PC-3 (cell line): ENCODE measurements at regions not wholly inside any gene's neighbourhood (a gene's known extent, or its start where the extent isn't known, plus 50 kb on each side); places are given as distances from the start of the nearest gene placed in this dataset.
A peak's percentile ranks its signal among the peaks of the same experiment; 100 is the strongest.

Source experiments
- ATAC-seq: fragments of 200-7000 bp; cut with Tn5 transposase; 2 replicates; pipeline ENCODE4 v1.9.1; 2020; ENCODE audit warnings: mild to moderate bottlenecking, moderate library complexity
- BruUV-seq: library from RNA; stranded (reverse); fragments of 400-500 nt; replicated peaks from 2 replicates; lab custom pipeline; 2021; lab: Mats Ljungman, UMichigan
- CTCF ChIA-PET: fragments of 300-600 bp; sonication (Branson Sonifier 250); formaldehyde crosslinking; loops from one replicate; lab custom pipeline; 2022; ENCODE audit warnings: antibody characterized with exemption; lab: Charles Lee
- POLR2A ChIA-PET: fragments of 300-600 bp; sonication (Branson Sonifier 250); formaldehyde crosslinking; loops from one replicate; lab custom pipeline; 2022; ENCODE audit warnings: antibody characterized with exemption; ENCODE audit not compliant: unreplicated experiment; lab: Charles Lee
- DNase-seq: peaks from one replicate; pipeline ENCODE4 v3.0.0-alpha.2; 2015
- H2AFZ ChIP-seq: fragments of 300-600 bp; sonication (generic); 2 replicates; pipeline ENCODE4 v1.6.0; 2016; ENCODE audit warnings: antibody characterized with exemption, low read length
- H3F3A ChIP-seq: fragments of 300-600 bp; sonication (generic); one replicate; pipeline ENCODE4 v1.6.0; 2017; ENCODE audit warnings: antibody characterized with exemption, low read length, control low read depth, mild to moderate bottlenecking; ENCODE audit not compliant: unreplicated experiment
- H3K27ac ChIP-seq: fragments of 300-600 bp; sonication (generic); 2 replicates; pipeline ENCODE4 v1.5.1; 2016; ENCODE audit warnings: mild to moderate bottlenecking, low read length
- H3K27me3 ChIP-seq: fragments of 300-600 bp; sonication (generic); 2 replicates; pipeline ENCODE4 v1.6.1; 2016; ENCODE audit warnings: low read length, mixed read lengths
- H3K36me3 ChIP-seq: fragments of 300-600 bp; sonication (generic); 2 replicates; pipeline ENCODE4 v1.6.1; 2016; ENCODE audit warnings: low read depth, mixed run types, low read length, mixed read lengths
- H3K4me1 ChIP-seq: fragments of 300-600 bp; sonication (generic); 2 replicates; pipeline ENCODE4 v1.5.1; 2016; ENCODE audit warnings: low read length; ENCODE audit not compliant: insufficient read depth
- H3K4me2 ChIP-seq: fragments of 300-600 bp; sonication (generic); 2 replicates; pipeline ENCODE4 v1.6.0; 2016; ENCODE audit warnings: low read length
- H3K4me3 ChIP-seq: fragments of 300-600 bp; sonication (generic); 2 replicates; pipeline ENCODE4 v1.5.1; 2016; ENCODE audit warnings: mild to moderate bottlenecking, low read length, mixed read lengths
- H3K79me2 ChIP-seq: fragments of 300-600 bp; sonication (generic); 2 replicates; pipeline ENCODE4 v1.6.1; 2017; ENCODE audit warnings: low read length, mixed read lengths
- H3K9ac ChIP-seq: fragments of 300-600 bp; sonication (generic); 2 replicates; pipeline ENCODE4 v1.6.0; 2016; ENCODE audit warnings: mild to moderate bottlenecking, low read length
- H3K9me2 ChIP-seq: fragments of 300-600 bp; sonication (generic); replicated peaks from 2 replicates; pipeline ENCODE4 v1.6.1; 2016; ENCODE audit warnings: mixed run types, low read length, mixed read lengths
- H3K9me3 ChIP-seq: fragments of 300-600 bp; sonication (generic); 2 replicates; pipeline ENCODE4 v1.6.1; 2016; ENCODE audit warnings: low read length, mixed read lengths
- H4K20me1 ChIP-seq: fragments of 300-600 bp; sonication (generic); 2 replicates; pipeline ENCODE4 v1.6.1; 2016; ENCODE audit warnings: low read length, mixed read lengths
- EZH2 ChIP-seq: fragments of 300-600 bp; sonication (generic); IDR thresholded peaks from one replicate; pipeline ENCODE4 v1.6.1; 2017; ENCODE audit warnings: antibody characterized with exemption, mild to moderate bottlenecking, low read length; ENCODE audit not compliant: unreplicated experiment
- EZH2phosphoT487 ChIP-seq: fragments of 300-600 bp; sonication (generic); IDR thresholded peaks from 2 replicates; pipeline ENCODE4 v1.6.1; 2018; ENCODE audit warnings: mild to moderate bottlenecking, antibody characterized with exemption, low read length, borderline replicate concordance
- intact Hi-C: fragments of 100-400 bp; cut with micrococcal nuclease; formaldehyde crosslinking; loops from 2 replicates; pipeline ENCODE4 v1.9.0; 2023
- TF ChIP-seq, protein P1 (sequence below): fragments of 300-600 bp; sonication (generic); conservative IDR thresholded peaks from 2 replicates; pipeline ENCODE4 v1.5.1; 2017; ENCODE audit warnings: antibody characterized with exemption, low read depth, mild to moderate bottlenecking, low read length

DNA sequence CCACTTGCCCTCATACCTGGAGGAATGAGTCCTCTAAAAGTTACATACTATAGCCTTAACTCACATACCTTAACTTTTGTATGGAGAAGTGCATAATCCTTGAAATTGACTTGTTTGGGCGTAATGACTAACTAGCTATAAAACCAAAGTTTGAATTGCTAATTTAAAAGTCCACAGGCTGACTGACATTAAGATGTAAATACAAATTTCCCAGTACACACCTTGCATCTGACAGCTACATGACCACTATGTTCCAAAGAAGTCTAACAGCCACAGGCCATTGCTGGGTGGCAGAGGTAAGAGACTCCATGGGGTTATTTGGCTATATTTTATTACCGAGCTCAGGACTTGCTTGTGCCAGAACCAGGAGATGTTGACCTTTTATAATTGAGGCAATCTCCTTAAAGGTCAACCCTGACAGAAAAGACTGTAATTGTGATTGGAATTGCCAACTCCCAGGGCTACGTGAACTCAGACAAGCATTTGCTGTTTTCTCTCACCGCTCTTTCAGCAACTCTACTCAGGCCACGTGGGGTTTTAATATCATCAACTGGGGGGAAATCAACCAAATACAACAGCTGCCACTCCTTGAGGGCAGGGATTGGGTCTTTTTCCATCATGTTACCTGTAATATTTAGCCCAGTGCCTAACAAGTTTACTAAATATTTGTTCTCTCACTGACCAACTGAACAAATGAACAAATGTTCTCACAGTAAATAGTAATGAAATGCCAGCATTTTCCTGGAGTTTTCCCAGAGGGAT, 139.9 kb downstream of the SEMA6D start:
- no TSS peak for BruUV-seq
- no peaks in the 10 kb centered on the region for H3K36me3 ChIP-seq
- no peaks in the 10 kb centered on the region for H3K27me3 ChIP-seq
- intact Hi-C loops, result no loop called here
- H3K4me1 ChIP-seq, result no peaks in the 10 kb centered on the region
- ATAC-seq (no peak), DNase-seq (no peak)
- no peaks in the 10 kb centered on the region for H3K9me2 ChIP-seq
- CTCF ChIA-PET, result interaction anchor here (0.6 kb wide), 1 partner anchor 362 kb away, joined by 4 read pairs; no protein-coding TSS in a partner anchor
- H3K9ac ChIP-seq, result no peak overlapping the region
- no peak overlapping the region for H3K4me2 ChIP-seq
- no peak overlapping the region for H3K27ac ChIP-seq
- no peaks in the 10 kb centered on the region for H3K79me2 ChIP-seq
- POLR2A ChIA-PET, result interaction anchor here (0.6 kb wide), 1 partner anchor 243 kb away, joined by 3 read pairs; no protein-coding TSS in a partner anchor
- H3F3A ChIP-seq, result no peaks in the 10 kb centered on the region
- H3K9me3 ChIP-seq, result no peaks in the 10 kb centered on the region
- H4K20me1 ChIP-seq, result no peaks in the 10 kb centered on the region
- TF ChIP-seq, protein P1, sequence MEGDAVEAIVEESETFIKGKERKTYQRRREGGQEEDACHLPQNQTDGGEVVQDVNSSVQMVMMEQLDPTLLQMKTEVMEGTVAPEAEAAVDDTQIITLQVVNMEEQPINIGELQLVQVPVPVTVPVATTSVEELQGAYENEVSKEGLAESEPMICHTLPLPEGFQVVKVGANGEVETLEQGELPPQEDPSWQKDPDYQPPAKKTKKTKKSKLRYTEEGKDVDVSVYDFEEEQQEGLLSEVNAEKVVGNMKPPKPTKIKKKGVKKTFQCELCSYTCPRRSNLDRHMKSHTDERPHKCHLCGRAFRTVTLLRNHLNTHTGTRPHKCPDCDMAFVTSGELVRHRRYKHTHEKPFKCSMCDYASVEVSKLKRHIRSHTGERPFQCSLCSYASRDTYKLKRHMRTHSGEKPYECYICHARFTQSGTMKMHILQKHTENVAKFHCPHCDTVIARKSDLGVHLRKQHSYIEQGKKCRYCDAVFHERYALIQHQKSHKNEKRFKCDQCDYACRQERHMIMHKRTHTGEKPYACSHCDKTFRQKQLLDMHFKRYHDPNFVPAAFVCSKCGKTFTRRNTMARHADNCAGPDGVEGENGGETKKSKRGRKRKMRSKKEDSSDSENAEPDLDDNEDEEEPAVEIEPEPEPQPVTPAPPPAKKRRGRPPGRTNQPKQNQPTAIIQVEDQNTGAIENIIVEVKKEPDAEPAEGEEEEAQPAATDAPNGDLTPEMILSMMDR, result no peak
- TF ChIP-seq EZH2phosphoT487 (no peak), EZH2 (no peak)
- no peak overlapping the region for H2AFZ ChIP-seq
- no peak overlapping the region for H3K4me3 ChIP-seq

DNA sequence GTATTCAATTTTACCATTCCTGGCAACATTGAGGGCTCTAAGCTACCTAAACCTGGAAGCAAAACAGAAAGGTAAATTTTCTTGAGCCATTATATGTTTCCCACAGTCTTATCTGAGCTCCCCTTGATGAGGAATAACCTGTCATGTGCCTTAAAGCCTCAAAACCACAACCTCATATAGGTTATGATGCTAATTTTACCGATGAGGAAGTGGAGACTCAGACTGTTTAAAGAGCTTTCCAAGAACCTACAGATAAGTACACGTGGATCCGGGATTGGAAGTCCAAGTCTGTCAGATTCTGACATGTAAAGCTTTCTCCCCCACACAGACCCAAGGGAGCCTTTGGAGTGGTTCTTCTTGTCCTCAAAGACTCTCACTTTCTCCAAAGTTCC, 140.5 kb downstream of the SEMA6D start:
- no peak overlapping the region for H3K4me2 ChIP-seq
- DNase-seq (peak; percentile 6), ATAC-seq (no peak)
- H3K27ac ChIP-seq, result no peak overlapping the region
- H4K20me1 ChIP-seq, result no peaks in the 10 kb centered on the region
- H3K9me2 ChIP-seq, result no peaks in the 10 kb centered on the region
- H3K9ac ChIP-seq, result no peak overlapping the region
- no peaks in the 10 kb centered on the region for H3F3A ChIP-seq
- H3K9me3 ChIP-seq, result no peaks in the 10 kb centered on the region
- H3K36me3 ChIP-seq, result no peaks in the 10 kb centered on the region
- intact Hi-C loops, result no loop called here
- no peak overlapping the region for H3K4me3 ChIP-seq
- ChIA-PET POLR2A (interaction anchor here (0.6 kb wide), 1 partner anchor 244 kb away, joined by 3 read pairs; no protein-coding TSS in a partner anchor), CTCF (interaction anchor here (0.6 kb wide), 1 partner anchor 363 kb away, joined by 4 read pairs; no protein-coding TSS in a partner anchor)
- no peaks in the 10 kb centered on the region for H3K79me2 ChIP-seq
- no peaks in the 10 kb centered on the region for H3K4me1 ChIP-seq
- no peak for TF ChIP-seq EZH2
- H2AFZ ChIP-seq, result no peak overlapping the region
- no peaks in the 10 kb centered on the region for H3K27me3 ChIP-seq
- BruUV-seq, result no TSS peak

DNA sequence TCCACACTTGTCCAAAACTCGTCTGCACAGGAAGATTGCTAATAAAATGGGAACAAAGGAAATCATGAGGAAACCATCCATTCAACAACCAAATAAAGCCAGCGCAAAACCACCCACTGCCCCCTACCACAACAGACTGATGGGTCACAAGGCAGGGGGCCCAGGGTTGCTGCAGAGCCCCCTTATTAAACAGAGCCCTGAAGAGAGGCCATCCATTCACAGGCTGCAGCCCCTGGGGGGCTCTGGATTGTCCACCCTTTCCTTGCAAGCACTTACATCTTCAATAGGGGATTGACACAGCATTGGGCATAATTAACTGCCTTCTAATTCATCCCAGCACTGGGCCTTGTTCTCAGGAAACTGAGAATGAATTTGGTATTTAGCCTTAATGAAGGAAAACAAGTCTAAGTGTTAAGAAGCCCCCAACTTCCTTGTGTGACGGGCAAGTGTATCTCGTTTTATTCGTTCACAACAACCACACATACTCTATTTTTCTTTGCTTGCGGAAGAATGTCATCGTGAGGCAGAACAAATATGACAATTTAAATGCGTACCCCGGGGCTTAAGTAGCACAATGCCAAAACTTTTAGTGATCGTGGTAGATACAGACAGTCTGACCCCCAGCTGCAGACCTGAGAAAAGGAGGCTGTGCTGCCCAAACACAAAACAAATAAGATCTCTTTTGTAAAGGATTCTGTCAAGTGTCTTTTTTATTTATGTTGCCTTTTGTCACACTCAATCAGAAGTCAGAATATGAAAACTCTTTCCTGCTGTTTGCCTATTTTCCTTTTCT, 144.0 kb downstream of the SEMA6D start:
- Histone ChIP-seq H3K79me2 (no peaks in the 10 kb centered on the region), H3K9me2 (no peaks in the 10 kb centered on the region), H3K9me3 (no peaks in the 10 kb centered on the region), H2AFZ (no peak overlapping the region), H3K36me3 (no peaks in the 10 kb centered on the region), H3K4me2 (no peak overlapping the region), H3K4me1 (no peaks in the 10 kb centered on the region), H3F3A (no peaks in the 10 kb centered on the region), H3K4me3 (no peak overlapping the region), H3K27ac (no peak overlapping the region), H3K27me3 (no peaks in the 10 kb centered on the region), H4K20me1 (no peaks in the 10 kb centered on the region), H3K9ac (no peak overlapping the region)
- CTCF ChIA-PET, result no interaction called here
- DNase-seq, result no peak
- POLR2A ChIA-PET, result no interaction called here
- no TSS peak for BruUV-seq
- intact Hi-C loops, result no loop called here
- no peak for ATAC-seq
- TF ChIP-seq EZH2phosphoT487 (no peak), EZH2 (no peak)
- TF ChIP-seq, protein P1, result no peak
